ENCODE measurements at regions not wholly inside any gene's neighbourhood (a gene's known extent, or its start where the extent isn't known, plus 50 kb on each side); places are given as distances from the start of the nearest gene placed in this dataset.

- DNase-seq (ENCODE audit: low read depth, low spot score), result no peak
- no peaks in the 10 kb centered on the region for H3K9me3 ChIP-seq (ENCODE audit: control insufficient read depth, low read depth, low read length)
- H3K4me1 ChIP-seq (ENCODE audit: control insufficient read depth, extremely low read depth, insufficient read depth, low read length), result no peaks in the 10 kb centered on the region
- H3K79me2 ChIP-seq (ENCODE audit: control insufficient read depth, insufficient read depth, low read length), result no peaks in the 10 kb centered on the region
- no peak overlapping the region for H3K9ac ChIP-seq (ENCODE audit: control insufficient read depth, extremely low read depth, insufficient read depth, low read length)
- H3K36me3 ChIP-seq (ENCODE audit: control insufficient read depth in 2 of 2, extremely low read depth in 1 of 2, insufficient read depth in 2 of 2, low read length in 2 of 2), result no peaks in the 10 kb centered on the region
- H3K27me3 ChIP-seq (ENCODE audit: control insufficient read depth, extremely low read depth, insufficient read depth, low read length), result no peaks in the 10 kb centered on the region
- no peak overlapping the region for H2AFZ ChIP-seq (ENCODE audit: control insufficient read depth, low read length)
- H3K4me2 ChIP-seq (ENCODE audit: control insufficient read depth, extremely low read depth, insufficient read depth, low read depth, low read length), result no peak overlapping the region
- no peaks in the 10 kb centered on the region for H3K9me1 ChIP-seq (ENCODE audit: control insufficient read depth, extremely low read depth, insufficient read depth, low read length)
- dilution Hi-C loops (cut with MboI; ENCODE audit: extremely low pct_ligation_motif_present, low sequenced_read_pairs), result no loop called here
- no peaks in the 10 kb centered on the region for H4K20me1 ChIP-seq (ENCODE audit: control insufficient read depth, extremely low read depth, insufficient read depth, low read length)
- H3K4me3 ChIP-seq (ENCODE audit: control insufficient read depth in 2 of 3, extremely low read depth in 1 of 3, insufficient read depth in 2 of 3, low read depth in 1 of 3, low read length in 3 of 3), result no peak overlapping the region
- no peak for TF ChIP-seq CTCF (optimal IDR thresholded peaks at IDR 0.05 in 1 of 3, IDR thresholded peaks at IDR 0.05 in 1 of 3, conservative IDR thresholded peaks at IDR 0.05 in 1 of 3; ENCODE audit: extremely low read depth in 1 of 3, insufficient read depth in 2 of 3, low read length in 3 of 3)
- H3K27ac ChIP-seq (ENCODE audit: control insufficient read depth, insufficient read depth, low read length), result no peak overlapping the region
- FAIRE-seq, result no peak
These were observed 118.9 kb upstream of the ZC3H11B start for GRCh38 chr1:219731771-219732170.

- Histone ChIP-seq H2AFZ (ENCODE audit: control insufficient read depth, low read length) (no peak overlapping the region), H3K4me2 (ENCODE audit: control insufficient read depth, extremely low read depth, insufficient read depth, low read depth, low read length) (no peak overlapping the region), H3K9me1 (ENCODE audit: control insufficient read depth, extremely low read depth, insufficient read depth, low read length) (no peaks in the 10 kb centered on the region), H3K4me3 (ENCODE audit: control insufficient read depth in 2 of 3, extremely low read depth in 1 of 3, insufficient read depth in 2 of 3, low read depth in 1 of 3, low read length in 3 of 3) (no peak overlapping the region), H3K9me3 (ENCODE audit: control insufficient read depth, low read depth, low read length) (no peaks in the 10 kb centered on the region), H3K79me2 (ENCODE audit: control insufficient read depth, insufficient read depth, low read length) (no peaks in the 10 kb centered on the region), H3K27me3 (ENCODE audit: control insufficient read depth, extremely low read depth, insufficient read depth, low read length) (no peaks in the 10 kb centered on the region), H3K9ac (ENCODE audit: control insufficient read depth, extremely low read depth, insufficient read depth, low read length) (no peak overlapping the region), H4K20me1 (ENCODE audit: control insufficient read depth, extremely low read depth, insufficient read depth, low read length) (no peaks in the 10 kb centered on the region), H3K36me3 (ENCODE audit: control insufficient read depth in 2 of 2, extremely low read depth in 1 of 2, insufficient read depth in 2 of 2, low read length in 2 of 2) (no peaks in the 10 kb centered on the region), H3K27ac (ENCODE audit: control insufficient read depth, insufficient read depth, low read length) (no peak overlapping the region), H3K4me1 (ENCODE audit: control insufficient read depth, extremely low read depth, insufficient read depth, low read length) (no peaks in the 10 kb centered on the region)
- TF ChIP-seq EZH2 (IDR thresholded peaks at IDR 0.05; ENCODE audit: low read length) (no peak), CTCF (optimal IDR thresholded peaks at IDR 0.05 in 1 of 3, IDR thresholded peaks at IDR 0.05 in 1 of 3, conservative IDR thresholded peaks at IDR 0.05 in 1 of 3; ENCODE audit: extremely low read depth in 1 of 3, insufficient read depth in 2 of 3, low read length in 3 of 3) (no peak)
- FAIRE-seq, result no peak
- DNase-seq (ENCODE audit: low read depth, low spot score), result no peak
- dilution Hi-C loops (cut with MboI; ENCODE audit: extremely low pct_ligation_motif_present, low sequenced_read_pairs), result no loop called here
These were observed 113.8 kb upstream of the ZC3H11B start for GRCh38 chr1:219726480-219727272.
